Right forelimb (tissue), 1 donor: ENCODE measurements at regions not wholly inside any gene's neighbourhood (a gene's known extent, or its start where the extent isn't known, plus 50 kb on each side); places are given as distances from the start of the nearest gene placed in this dataset.

ENCODE experiments used
- DNase-seq: peaks from one replicate; pipeline ENCODE4 v3.0.0-alpha.2; 2018

- DNase-seq, result no peak
These were observed 225.5 kb upstream of the POU2AF2 start for GRCh38 chr11:111019871-111020670.

- DNase-seq, result no peak
These were observed 226.1 kb upstream of the POU2AF2 start for GRCh38 chr11:111019451-111019850.

- no peak for DNase-seq
These were observed 227.0 kb upstream of the POU2AF2 start for GRCh38 chr11:111018566-111018965.

- DNase-seq, result no peak
These were observed 233.0 kb upstream of the POU2AF2 start for GRCh38 chr11:111012491-111012890.

- no peak for DNase-seq
These were observed 234.3 kb upstream of the POU2AF2 start for GRCh38 chr11:111011275-111011594.

- no peak for DNase-seq
These were observed 234.9 kb upstream of the POU2AF2 start for GRCh38 chr11:111010391-111011274.

- no peak for DNase-seq
These were observed 239.3 kb upstream of the POU2AF2 start for GRCh38 chr11:111006227-111006626.

GRCh38 chr11:111001986-111002611 is 243.4 kb upstream of the POU2AF2 start:
- DNase-seq, result no peak

- no peak for DNase-seq
These were observed 244.5 kb upstream of the POU2AF2 start for GRCh38 chr11:111001081-111001430.

- no peak for DNase-seq
These were observed 245.0 kb upstream of the POU2AF2 start for GRCh38 chr11:111000400-111001080.

GRCh38 chr11:110992481-110992880 is 253.0 kb upstream of the POU2AF2 start:
- no peak for DNase-seq

- DNase-seq, result no peak
These were observed 253.7 kb upstream of the POU2AF2 start for GRCh38 chr11:110991661-110992355.

- DNase-seq, result no peak
These were observed 255.2 kb upstream of the POU2AF2 start for GRCh38 chr11:110990311-110990710.

GRCh38 chr11:110989428-110990133 is 255.9 kb upstream of the POU2AF2 start:
- DNase-seq, result no peak

- DNase-seq, result no peak
These were observed 256.9 kb upstream of the POU2AF2 start for GRCh38 chr11:110988671-110989070.

GRCh38 chr11:110986016-110986415 is 259.5 kb upstream of the POU2AF2 start:
- no peak for DNase-seq

GRCh38 chr11:110985547-110985946 is 260.0 kb upstream of the POU2AF2 start:
- no peak for DNase-seq

- DNase-seq, result no peak
These were observed 260.8 kb upstream of the POU2AF2 start for GRCh38 chr11:110984693-110985092.

GRCh38 chr11:110984147-110984546 is 261.4 kb upstream of the POU2AF2 start:
- no peak for DNase-seq

- DNase-seq, result no peak
These were observed 263.3 kb upstream of the POU2AF2 start for GRCh38 chr11:110982214-110982613.

GRCh38 chr11:110979696-110980095 is 265.8 kb upstream of the POU2AF2 start:
- no peak for DNase-seq

GRCh38 chr11:110977661-110978060 is 265.4 kb upstream of the ARHGAP20 start:
- no peak for DNase-seq
